ENCODE measurements at regions not wholly inside any gene's neighbourhood (a gene's known extent, or its start where the extent isn't known, plus 50 kb on each side); places are given as distances from the start of the nearest gene placed in this dataset.

DNA sequence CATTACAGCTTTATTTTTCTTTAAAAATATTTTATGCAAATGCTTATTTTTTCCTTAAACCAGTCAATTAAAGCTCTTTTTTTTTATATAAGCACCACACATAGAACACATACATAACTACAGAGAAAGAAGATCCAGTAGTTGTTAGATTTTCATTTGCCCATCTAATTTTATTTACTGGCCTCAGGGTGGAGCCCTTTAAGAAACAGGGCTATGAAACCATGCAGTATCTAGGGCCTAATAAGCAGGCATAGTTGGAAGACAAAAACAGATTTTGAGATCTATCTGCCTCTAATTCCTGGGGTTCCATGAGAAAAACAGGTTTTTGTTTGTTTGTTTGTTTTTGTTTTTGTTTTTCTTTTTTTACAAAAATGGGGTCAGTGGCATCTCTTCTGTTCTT is 120.6 kb downstream of the BCHE start:
- Histone ChIP-seq H3K36me3 (ENCODE audit: control insufficient read depth, insufficient read depth, low read length) (no peaks in the 10 kb centered on the region), H3K9me3 (ENCODE audit: control insufficient read depth, insufficient read depth, low read length) (no peaks in the 10 kb centered on the region), H3K27ac (ENCODE audit: low read length) (no peak overlapping the region), H3K4me3 (ENCODE audit: low read length) (no peak overlapping the region), H3K4me1 (ENCODE audit: control insufficient read depth, insufficient read depth, low read length) (no peaks in the 10 kb centered on the region; the same call in 1 of the 2 replicates), H3K27me3 (ENCODE audit: control insufficient read depth, insufficient read depth, low read length) (no peaks in the 10 kb centered on the region)
- no peak for DNase-seq (ENCODE audit: low read depth, low spot score)

DNA sequence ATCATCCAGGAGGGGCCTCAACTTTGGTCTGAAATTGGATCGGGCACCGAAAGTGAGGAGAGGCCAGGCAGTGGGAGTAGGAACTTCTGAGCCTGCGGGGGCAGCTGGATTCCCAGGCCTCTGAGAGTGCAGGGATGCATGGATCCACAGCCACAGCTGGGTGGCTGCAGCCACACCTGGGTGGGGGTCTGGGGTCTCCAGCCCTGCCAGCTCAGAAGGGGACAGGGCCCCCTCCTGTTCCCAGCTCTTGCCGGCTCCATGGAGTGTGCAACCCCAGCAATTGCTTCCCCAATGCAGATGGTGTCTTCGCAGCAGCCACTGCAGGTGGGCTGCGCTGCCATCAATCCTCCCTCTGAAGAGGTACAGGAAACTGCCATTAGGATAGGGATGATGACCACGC is 123.7 kb downstream of the BCHE start:
- H3K27me3 ChIP-seq (ENCODE audit: control insufficient read depth, insufficient read depth, low read length), result no peaks in the 10 kb centered on the region
- no peak overlapping the region for H3K4me3 ChIP-seq (ENCODE audit: low read length)
- H3K4me1 ChIP-seq (ENCODE audit: control insufficient read depth, insufficient read depth, low read length), result no peaks in the 10 kb centered on the region; the same call in 1 of the 2 replicates
- H3K9me3 ChIP-seq (ENCODE audit: control insufficient read depth, insufficient read depth, low read length), result no peaks in the 10 kb centered on the region
- WGBS (ENCODE audit: insufficient coverage, insufficient read length), result no CpG with 5 or more reads among the region's 7 CpGs
- no peak overlapping the region for H3K27ac ChIP-seq (ENCODE audit: low read length)
- no peaks in the 10 kb centered on the region for H3K36me3 ChIP-seq (ENCODE audit: control insufficient read depth, insufficient read depth, low read length)
- no peak for DNase-seq (ENCODE audit: low read depth, low spot score)

DNA sequence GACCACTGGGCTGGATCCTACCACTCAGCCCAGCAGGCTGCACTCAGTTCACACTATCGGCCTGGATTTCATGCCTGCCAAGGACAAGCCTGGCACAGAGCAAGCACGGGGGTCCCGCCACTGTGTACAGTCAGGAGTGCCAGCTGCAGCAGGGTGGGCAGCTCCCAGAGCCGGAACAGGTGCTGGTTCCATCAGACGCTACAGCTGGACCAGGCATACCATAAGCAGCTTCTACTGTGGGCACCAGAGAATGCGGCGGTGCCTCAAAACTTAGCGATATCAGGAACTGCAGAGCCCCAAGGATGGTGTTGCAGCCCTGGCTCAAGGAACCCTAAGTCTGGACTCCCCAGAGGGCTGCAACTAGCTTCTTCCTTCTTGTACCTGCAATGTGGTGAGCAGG is 124.8 kb downstream of the BCHE start:
- Histone ChIP-seq H3K4me3 (ENCODE audit: low read length) (no peak overlapping the region), H3K4me1 (ENCODE audit: control insufficient read depth, insufficient read depth, low read length) (no peaks in the 10 kb centered on the region; the same call in 1 of the 2 replicates), H3K36me3 (ENCODE audit: control insufficient read depth, insufficient read depth, low read length) (no peaks in the 10 kb centered on the region), H3K27me3 (ENCODE audit: control insufficient read depth, insufficient read depth, low read length) (no peaks in the 10 kb centered on the region), H3K27ac (ENCODE audit: low read length) (no peak overlapping the region), H3K9me3 (ENCODE audit: control insufficient read depth, insufficient read depth, low read length) (no peaks in the 10 kb centered on the region)
- DNase-seq (ENCODE audit: low read depth, low spot score), result no peak
- WGBS (ENCODE audit: insufficient coverage, insufficient read length), result no CpG with 5 or more reads among the region's 8 CpGs

DNA sequence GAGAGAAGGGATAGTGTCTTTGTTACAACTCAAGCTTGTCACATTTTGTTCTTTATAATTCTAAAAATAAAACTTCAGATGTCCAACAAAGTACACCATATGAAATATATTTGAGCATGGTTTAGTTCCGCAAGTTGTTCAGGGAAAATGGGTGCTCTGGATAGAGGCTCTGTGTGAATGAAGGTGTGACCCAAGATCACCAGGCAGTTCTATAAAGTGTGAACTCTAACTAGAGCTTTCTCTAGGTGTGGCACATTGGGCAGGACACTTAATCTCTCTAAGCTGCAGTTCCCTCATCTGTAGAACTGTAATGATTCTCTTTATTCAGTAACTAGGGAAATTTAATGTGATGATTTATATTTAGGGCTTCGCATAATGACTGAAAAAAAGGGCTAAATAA is 139.3 kb downstream of the BCHE start:
- no CpG with 5 or more reads among the region's 2 CpGs for WGBS (ENCODE audit: insufficient coverage, insufficient read length)
- Histone ChIP-seq H3K36me3 (ENCODE audit: control insufficient read depth, insufficient read depth, low read length) (no peaks in the 10 kb centered on the region), H3K27me3 (ENCODE audit: control insufficient read depth, insufficient read depth, low read length) (no peaks in the 10 kb centered on the region), H3K4me1 (ENCODE audit: control insufficient read depth, insufficient read depth, low read length) (no peaks in the 10 kb centered on the region), H3K9me3 (ENCODE audit: control insufficient read depth, insufficient read depth, low read length) (no peaks in the 10 kb centered on the region), H3K27ac (ENCODE audit: low read length) (no peak overlapping the region), H3K4me3 (ENCODE audit: low read length) (no peak overlapping the region)
- DNase-seq (ENCODE audit: low read depth, low spot score), result no peak

DNA sequence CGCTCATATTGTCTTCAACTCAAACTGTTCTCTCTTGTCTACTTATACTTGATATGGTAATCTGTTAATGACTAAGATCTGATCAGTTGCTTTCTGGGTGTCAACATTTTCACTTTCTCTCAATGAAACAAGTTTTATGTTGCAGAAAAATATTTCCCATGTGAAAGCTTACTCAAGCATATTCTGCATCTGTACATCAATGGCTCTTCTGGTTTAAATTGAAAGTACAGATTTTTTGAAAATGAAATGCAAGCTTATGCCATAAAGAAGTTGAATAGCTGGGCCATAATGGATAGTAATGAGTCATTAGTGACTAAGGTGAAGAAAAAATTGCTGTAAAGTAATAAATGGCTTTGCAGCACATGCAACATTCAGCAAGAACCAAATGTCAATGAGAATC is 140.7 kb downstream of the BCHE start:
- Histone ChIP-seq H3K9me3 (ENCODE audit: control insufficient read depth, insufficient read depth, low read length) (peaks cover 2% of the 10 kb centered on the region; the same call in 1 of the 2 replicates), H3K27ac (ENCODE audit: low read length) (no peak overlapping the region), H3K36me3 (ENCODE audit: control insufficient read depth, insufficient read depth, low read length) (no peaks in the 10 kb centered on the region), H3K4me1 (ENCODE audit: control insufficient read depth, insufficient read depth, low read length) (no peaks in the 10 kb centered on the region), H3K27me3 (ENCODE audit: control insufficient read depth, insufficient read depth, low read length) (no peaks in the 10 kb centered on the region), H3K4me3 (ENCODE audit: low read length) (no peak overlapping the region)
- no peak for DNase-seq (ENCODE audit: low read depth, low spot score)
- no CpG with 5 or more reads among the region's 1 CpG for WGBS (ENCODE audit: insufficient coverage, insufficient read length)

DNA sequence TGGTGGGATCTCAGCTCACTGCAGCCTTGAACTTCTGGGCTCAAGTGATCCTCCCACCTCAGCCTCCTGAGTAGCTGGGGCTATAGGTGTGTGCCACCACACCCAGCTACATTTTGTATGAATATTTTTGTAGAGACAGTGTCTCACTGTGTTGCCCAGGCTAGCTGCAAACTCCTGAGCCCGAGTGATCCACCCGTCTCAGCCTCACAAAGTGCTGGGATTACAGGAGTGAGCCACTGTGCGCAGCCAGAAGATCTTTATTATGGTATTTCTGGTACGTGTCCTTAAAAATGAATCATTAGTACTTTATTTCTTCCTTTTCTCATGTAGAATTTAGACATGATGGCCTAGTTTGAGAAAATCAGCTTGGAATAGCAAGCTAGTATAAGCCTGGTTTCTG is 153.3 kb downstream of the BCHE start:
- WGBS (ENCODE audit: insufficient coverage, insufficient read length), result no CpG with 5 or more reads among the region's 4 CpGs
- no peaks in the 10 kb centered on the region for H3K36me3 ChIP-seq (ENCODE audit: control insufficient read depth, insufficient read depth, low read length)
- H3K27me3 ChIP-seq (ENCODE audit: control insufficient read depth, insufficient read depth, low read length), result no peaks in the 10 kb centered on the region
- no peaks in the 10 kb centered on the region for H3K9me3 ChIP-seq (ENCODE audit: control insufficient read depth, insufficient read depth, low read length)
- no peak overlapping the region for H3K27ac ChIP-seq (ENCODE audit: low read length)
- DNase-seq (ENCODE audit: low read depth, low spot score), result no peak
- H3K4me3 ChIP-seq (ENCODE audit: low read length), result no peak overlapping the region
- H3K4me1 ChIP-seq (ENCODE audit: control insufficient read depth, insufficient read depth, low read length), result no peaks in the 10 kb centered on the region

DNA sequence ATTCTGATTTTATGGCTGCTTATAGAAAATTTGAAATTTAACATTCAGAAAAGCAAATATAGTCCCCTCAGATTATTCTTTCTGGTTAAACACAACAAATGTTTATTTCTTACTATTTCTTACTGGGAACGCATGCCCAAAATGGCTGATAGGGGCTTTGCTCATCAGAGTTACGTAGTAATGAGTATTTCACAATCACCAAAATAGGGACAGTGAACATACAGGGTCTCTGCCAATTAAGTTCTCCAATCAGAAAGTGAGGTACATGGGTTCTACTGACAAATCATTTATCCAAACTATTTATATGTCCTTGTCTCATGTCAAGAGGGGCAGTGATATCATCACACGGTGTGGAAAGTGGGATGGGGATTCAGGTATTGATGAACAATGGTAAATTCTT is 154.5 kb downstream of the BCHE start:
- no peak for DNase-seq (ENCODE audit: low read depth, low spot score)
- no CpG with 5 or more reads among the region's 3 CpGs for WGBS (ENCODE audit: insufficient coverage, insufficient read length)
- no peak overlapping the region for H3K27ac ChIP-seq (ENCODE audit: low read length)

DNA sequence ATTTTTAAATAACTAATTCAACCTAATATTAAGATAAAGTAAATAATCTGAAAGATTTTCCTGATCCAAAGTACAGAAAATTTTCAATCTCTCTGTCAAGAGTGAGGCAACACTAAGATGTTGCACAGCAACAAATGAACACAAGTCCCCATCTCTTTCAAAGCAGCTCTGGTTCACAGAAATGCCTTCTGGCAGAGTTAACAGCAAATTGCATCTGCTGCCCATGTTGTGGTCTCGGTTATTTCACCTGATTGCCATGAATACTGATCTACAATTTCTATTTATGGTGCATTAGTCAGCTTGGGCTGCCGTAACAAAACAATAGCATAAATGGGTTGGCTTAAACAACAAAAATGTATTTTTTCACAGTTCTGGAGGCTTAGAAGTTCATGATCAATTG is 167.3 kb downstream of the BCHE start:
- no peaks in the 10 kb centered on the region for H3K27me3 ChIP-seq (ENCODE audit: control insufficient read depth, insufficient read depth, low read length)
- no CpG with 5 or more reads among the region's 2 CpGs for WGBS (ENCODE audit: insufficient coverage, insufficient read length)
- H3K27ac ChIP-seq (ENCODE audit: low read length), result no peak overlapping the region

More for the DNA sequence above, 154.5 kb downstream of the BCHE start:
- Histone ChIP-seq H3K27me3 (ENCODE audit: control insufficient read depth, insufficient read depth, low read length) (no peaks in the 10 kb centered on the region), H3K36me3 (ENCODE audit: control insufficient read depth, insufficient read depth, low read length) (no peaks in the 10 kb centered on the region), H3K4me3 (ENCODE audit: low read length) (no peak overlapping the region), H3K4me1 (ENCODE audit: control insufficient read depth, insufficient read depth, low read length) (no peaks in the 10 kb centered on the region), H3K9me3 (ENCODE audit: control insufficient read depth, insufficient read depth, low read length) (no peaks in the 10 kb centered on the region)

DNA sequence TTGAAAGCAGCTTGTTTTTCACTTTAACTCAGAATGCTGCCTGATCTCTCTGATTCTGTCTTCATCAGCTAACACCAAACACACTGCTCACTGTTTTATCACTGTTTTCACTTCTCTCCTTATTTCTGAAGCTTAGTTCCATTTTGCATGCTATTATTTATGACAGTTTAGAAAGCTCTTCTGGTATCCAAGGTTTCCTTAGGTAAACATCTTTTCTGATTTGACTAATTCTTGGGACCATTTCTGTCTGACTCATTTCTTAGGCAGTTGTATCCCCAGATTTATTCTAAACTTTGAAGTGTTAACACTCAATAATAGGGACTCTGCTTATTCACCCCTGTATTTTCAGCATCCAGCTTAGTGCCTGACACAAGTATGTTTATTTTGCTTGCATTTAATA is 167.7 kb downstream of the BCHE start:
- Histone ChIP-seq H3K27ac (ENCODE audit: low read length) (no peak overlapping the region), H3K36me3 (ENCODE audit: control insufficient read depth, insufficient read depth, low read length) (no peaks in the 10 kb centered on the region), H3K4me1 (ENCODE audit: control insufficient read depth, insufficient read depth, low read length) (no peaks in the 10 kb centered on the region), H3K27me3 (ENCODE audit: control insufficient read depth, insufficient read depth, low read length) (no peaks in the 10 kb centered on the region), H3K4me3 (ENCODE audit: low read length) (no peak overlapping the region), H3K9me3 (ENCODE audit: control insufficient read depth, insufficient read depth, low read length) (no peaks in the 10 kb centered on the region)
- DNase-seq (ENCODE audit: low read depth, low spot score), result no peak

More for the DNA sequence above, 167.3 kb downstream of the BCHE start:
- Histone ChIP-seq H3K4me1 (ENCODE audit: control insufficient read depth, insufficient read depth, low read length) (no peaks in the 10 kb centered on the region), H3K9me3 (ENCODE audit: control insufficient read depth, insufficient read depth, low read length) (no peaks in the 10 kb centered on the region), H3K36me3 (ENCODE audit: control insufficient read depth, insufficient read depth, low read length) (no peaks in the 10 kb centered on the region), H3K4me3 (ENCODE audit: low read length) (no peak overlapping the region)
- no peak for DNase-seq (ENCODE audit: low read depth, low spot score)

DNA sequence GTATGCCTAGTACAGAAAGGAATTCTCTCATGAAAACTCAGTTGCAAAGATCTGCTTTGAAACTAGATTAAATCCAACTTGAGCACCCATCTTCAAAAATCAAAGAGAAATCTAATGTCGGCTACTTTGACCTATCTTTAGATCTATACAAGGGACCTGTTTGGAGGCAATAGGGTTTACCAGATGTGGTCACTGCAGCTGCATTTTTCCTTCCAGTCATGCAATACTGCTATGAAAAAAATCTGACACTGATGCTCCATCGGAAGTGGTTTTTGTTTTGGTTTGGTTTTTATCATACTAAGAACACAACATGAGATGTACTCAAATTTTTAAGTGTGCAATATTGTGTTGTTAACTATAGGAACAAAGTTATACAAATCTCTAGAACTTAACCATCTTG is 169.5 kb downstream of the BCHE start:
- DNase-seq (ENCODE audit: low read depth, low spot score), result no peak
- Histone ChIP-seq H3K36me3 (ENCODE audit: control insufficient read depth, insufficient read depth, low read length) (no peaks in the 10 kb centered on the region), H3K27ac (ENCODE audit: low read length) (no peak overlapping the region), H3K4me1 (ENCODE audit: control insufficient read depth, insufficient read depth, low read length) (no peaks in the 10 kb centered on the region), H3K27me3 (ENCODE audit: control insufficient read depth, insufficient read depth, low read length) (no peaks in the 10 kb centered on the region), H3K4me3 (ENCODE audit: low read length) (no peak overlapping the region), H3K9me3 (ENCODE audit: control insufficient read depth, insufficient read depth, low read length) (no peaks in the 10 kb centered on the region)
- WGBS (ENCODE audit: insufficient coverage, insufficient read length), result no CpG with 5 or more reads among the region's 2 CpGs

DNA sequence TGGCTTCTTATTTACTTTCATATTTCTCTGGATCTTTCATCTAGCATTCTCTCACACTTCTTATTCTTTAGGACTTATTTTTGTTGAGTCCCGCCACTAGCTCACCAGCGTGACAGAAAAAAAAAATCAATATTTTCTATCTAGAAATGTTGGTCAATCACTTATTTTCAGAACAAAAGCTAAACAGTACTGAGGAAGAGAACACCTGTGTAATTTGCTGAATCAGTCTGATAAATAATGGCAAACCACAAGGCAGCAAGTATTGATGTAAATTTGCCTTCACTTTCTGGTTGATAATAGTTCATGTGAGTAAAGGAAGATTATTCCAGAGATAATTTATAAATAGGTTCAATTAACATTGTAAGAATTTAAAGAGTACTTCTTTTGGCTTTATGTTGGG is 179.2 kb downstream of the BCHE start:
- Histone ChIP-seq H3K4me3 (ENCODE audit: low read length) (no peak overlapping the region), H3K27ac (ENCODE audit: low read length) (no peak overlapping the region), H3K9me3 (ENCODE audit: control insufficient read depth, insufficient read depth, low read length) (no peaks in the 10 kb centered on the region), H3K4me1 (ENCODE audit: control insufficient read depth, insufficient read depth, low read length) (no peaks in the 10 kb centered on the region), H3K36me3 (ENCODE audit: control insufficient read depth, insufficient read depth, low read length) (no peaks in the 10 kb centered on the region), H3K27me3 (ENCODE audit: control insufficient read depth, insufficient read depth, low read length) (no peaks in the 10 kb centered on the region)
- WGBS (ENCODE audit: insufficient coverage, insufficient read length), result no CpG with 5 or more reads among the region's 2 CpGs
- no peak for DNase-seq (ENCODE audit: low read depth, low spot score)
